Progenitor cell of endocrine pancreas (in vitro differentiated cells): ENCODE measurements at regions not wholly inside any gene's neighbourhood (a gene's known extent, or its start where the extent isn't known, plus 50 kb on each side); places are given as distances from the start of the nearest gene placed in this dataset.

Source experiments
- DNase-seq: peaks from one replicate; pipeline ENCODE4 v3.0.0; 2021; ENCODE audit warnings: low spot score; ENCODE audit not compliant: unreplicated experiment
- H3K27ac Mint-ChIP-seq: 2 replicates; pipeline ENCODE4 v1.8.0; 2021; ENCODE audit warnings: mild to moderate bottlenecking, moderate library complexity, mixed read lengths
- H3K27me3 Mint-ChIP-seq: 2 replicates; pipeline ENCODE4 v1.8.0; 2021; ENCODE audit warnings: mixed read lengths
- H3K36me3 Mint-ChIP-seq: 2 replicates; pipeline ENCODE4 v1.8.0; 2022; ENCODE audit warnings: mixed read lengths; ENCODE audit not compliant: insufficient read depth
- H3K4me1 Mint-ChIP-seq: 2 replicates; pipeline ENCODE4 v1.8.0; 2021; ENCODE audit warnings: low read depth, mixed read lengths
- H3K4me3 Mint-ChIP-seq: 2 replicates; pipeline ENCODE4 v1.8.0; 2021; ENCODE audit warnings: low read depth, mild to moderate bottlenecking, moderate library complexity, mixed read lengths
- H3K9me3 Mint-ChIP-seq: 2 replicates; pipeline ENCODE4 v1.8.0; 2021; ENCODE audit warnings: low read depth, mixed read lengths
- TF ChIP-seq, protein P1 (sequence below): fragments of 200-600 bp; sonication (generic); IDR thresholded peaks from one replicate; pipeline ENCODE4 v1.5.0; 2021; ENCODE audit warnings: antibody characterized with exemption, mild to moderate bottlenecking; ENCODE audit not compliant: unreplicated experiment

DNA sequence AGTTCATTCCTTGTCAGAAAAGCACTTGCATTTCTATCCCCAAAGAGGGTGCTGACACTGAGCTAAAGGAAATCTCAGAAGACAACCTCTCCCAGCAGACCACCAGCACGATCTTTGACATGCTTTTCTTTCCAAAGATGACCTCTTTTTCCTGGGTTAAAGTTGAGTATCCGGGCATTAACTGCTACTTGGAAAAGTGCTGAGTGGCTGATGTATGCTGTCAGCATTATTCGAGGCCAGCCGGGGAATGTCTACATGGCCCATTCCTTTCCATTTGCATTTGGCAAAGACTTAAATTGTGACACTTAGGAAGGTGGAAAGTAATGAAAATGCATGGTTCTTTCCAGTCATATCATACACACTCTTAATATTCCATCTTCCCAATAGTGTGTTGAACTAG, 90.6 kb upstream of the SKAP2 start:
- no peaks in the 10 kb centered on the region for H3K27me3 Mint-ChIP-seq
- H3K36me3 Mint-ChIP-seq, result no peaks in the 10 kb centered on the region
- H3K4me1 Mint-ChIP-seq, result no peaks in the 10 kb centered on the region
- no peak for DNase-seq
- H3K4me3 Mint-ChIP-seq, result no peak overlapping the region
- TF ChIP-seq, protein P1, sequence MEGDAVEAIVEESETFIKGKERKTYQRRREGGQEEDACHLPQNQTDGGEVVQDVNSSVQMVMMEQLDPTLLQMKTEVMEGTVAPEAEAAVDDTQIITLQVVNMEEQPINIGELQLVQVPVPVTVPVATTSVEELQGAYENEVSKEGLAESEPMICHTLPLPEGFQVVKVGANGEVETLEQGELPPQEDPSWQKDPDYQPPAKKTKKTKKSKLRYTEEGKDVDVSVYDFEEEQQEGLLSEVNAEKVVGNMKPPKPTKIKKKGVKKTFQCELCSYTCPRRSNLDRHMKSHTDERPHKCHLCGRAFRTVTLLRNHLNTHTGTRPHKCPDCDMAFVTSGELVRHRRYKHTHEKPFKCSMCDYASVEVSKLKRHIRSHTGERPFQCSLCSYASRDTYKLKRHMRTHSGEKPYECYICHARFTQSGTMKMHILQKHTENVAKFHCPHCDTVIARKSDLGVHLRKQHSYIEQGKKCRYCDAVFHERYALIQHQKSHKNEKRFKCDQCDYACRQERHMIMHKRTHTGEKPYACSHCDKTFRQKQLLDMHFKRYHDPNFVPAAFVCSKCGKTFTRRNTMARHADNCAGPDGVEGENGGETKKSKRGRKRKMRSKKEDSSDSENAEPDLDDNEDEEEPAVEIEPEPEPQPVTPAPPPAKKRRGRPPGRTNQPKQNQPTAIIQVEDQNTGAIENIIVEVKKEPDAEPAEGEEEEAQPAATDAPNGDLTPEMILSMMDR, result no peak
- H3K9me3 Mint-ChIP-seq, result no peaks in the 10 kb centered on the region
- no peak overlapping the region for H3K27ac Mint-ChIP-seq

DNA sequence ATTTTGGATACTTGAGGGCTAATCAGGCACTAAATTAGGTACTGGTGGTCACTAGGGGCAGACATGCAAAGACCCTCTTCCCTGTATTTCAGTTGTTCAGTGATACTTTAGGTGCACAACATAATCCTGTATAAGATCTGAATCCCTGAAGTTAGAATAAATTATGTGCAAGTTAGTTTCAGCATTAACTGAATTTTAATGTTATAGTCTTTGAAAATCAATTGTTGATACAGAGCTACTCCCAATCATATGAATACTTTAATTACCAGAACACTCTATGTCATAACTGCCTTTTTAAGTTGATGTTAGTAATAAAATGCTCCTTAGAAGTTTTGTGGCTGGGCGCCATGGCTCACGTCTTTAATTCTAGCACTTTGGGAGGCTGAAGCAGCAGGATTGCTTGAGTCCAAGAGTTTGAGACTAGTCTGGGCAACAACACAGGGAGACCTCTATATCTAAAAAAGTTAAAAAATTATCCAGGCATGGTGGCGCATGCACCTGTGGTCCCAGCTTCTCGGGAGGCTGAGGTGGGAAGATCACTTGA, 87.1 kb upstream of the SKAP2 start:
- no peaks in the 10 kb centered on the region for H3K27me3 Mint-ChIP-seq
- no peaks in the 10 kb centered on the region for H3K36me3 Mint-ChIP-seq
- H3K4me1 Mint-ChIP-seq, result peaks cover 16% of the 10 kb centered on the region
- H3K27ac Mint-ChIP-seq, result no peak overlapping the region
- TF ChIP-seq, protein P1, result no peak
- no peak overlapping the region for H3K4me3 Mint-ChIP-seq
- DNase-seq, result no peak
- H3K9me3 Mint-ChIP-seq, result no peaks in the 10 kb centered on the region

DNA sequence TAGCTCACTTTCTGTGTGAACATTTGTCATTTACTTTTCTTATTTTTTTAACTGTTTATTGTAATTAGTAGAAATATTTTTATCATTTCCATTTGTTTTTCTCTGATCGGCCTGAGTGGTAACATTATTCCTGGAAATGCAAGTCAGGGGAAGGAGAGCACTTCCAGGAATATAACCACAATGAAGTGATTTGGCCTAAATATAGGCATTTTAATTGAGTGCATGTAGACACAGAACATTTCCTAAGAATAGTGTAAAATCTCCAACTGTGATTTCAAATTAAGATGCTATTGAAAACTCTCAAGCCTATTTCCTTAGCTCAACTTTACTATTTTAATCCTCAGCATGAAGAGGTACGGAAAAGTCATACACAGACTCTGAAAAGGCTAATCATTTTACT, 86.5 kb upstream of the SKAP2 start:
- H3K4me3 Mint-ChIP-seq, result no peak overlapping the region
- H3K9me3 Mint-ChIP-seq, result no peaks in the 10 kb centered on the region
- DNase-seq, result no peak
- no peak overlapping the region for H3K27ac Mint-ChIP-seq
- H3K27me3 Mint-ChIP-seq, result no peaks in the 10 kb centered on the region
- TF ChIP-seq, protein P1, result no peak
- H3K36me3 Mint-ChIP-seq, result no peaks in the 10 kb centered on the region
- peaks cover 16% of the 10 kb centered on the region for H3K4me1 Mint-ChIP-seq

DNA sequence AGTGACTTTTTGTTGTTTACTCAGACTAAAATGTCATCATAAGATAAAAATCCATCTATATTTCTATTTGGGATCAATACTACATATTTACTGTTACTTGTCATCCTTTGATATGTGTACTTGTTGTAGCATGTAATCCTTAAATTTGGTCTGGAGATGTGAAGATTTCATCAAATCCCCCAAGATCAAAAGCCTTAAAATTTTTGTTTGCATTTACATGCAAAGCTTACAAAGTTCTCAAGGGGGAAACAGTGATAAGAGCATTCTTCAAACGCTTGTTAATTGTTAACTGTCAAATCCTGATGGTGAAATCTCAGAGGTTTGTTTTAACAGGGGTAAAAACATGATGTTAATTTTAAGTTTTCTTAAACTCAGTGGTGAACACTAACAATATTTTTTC, 84.9 kb upstream of the SKAP2 start:
- Mint-ChIP-seq H3K27me3 (no peaks in the 10 kb centered on the region), H3K36me3 (no peaks in the 10 kb centered on the region), H3K4me1 (peaks cover 16% of the 10 kb centered on the region), H3K27ac (no peak overlapping the region), H3K9me3 (no peaks in the 10 kb centered on the region), H3K4me3 (no peak overlapping the region)
- no peak for DNase-seq
- TF ChIP-seq, protein P1, result no peak

DNA sequence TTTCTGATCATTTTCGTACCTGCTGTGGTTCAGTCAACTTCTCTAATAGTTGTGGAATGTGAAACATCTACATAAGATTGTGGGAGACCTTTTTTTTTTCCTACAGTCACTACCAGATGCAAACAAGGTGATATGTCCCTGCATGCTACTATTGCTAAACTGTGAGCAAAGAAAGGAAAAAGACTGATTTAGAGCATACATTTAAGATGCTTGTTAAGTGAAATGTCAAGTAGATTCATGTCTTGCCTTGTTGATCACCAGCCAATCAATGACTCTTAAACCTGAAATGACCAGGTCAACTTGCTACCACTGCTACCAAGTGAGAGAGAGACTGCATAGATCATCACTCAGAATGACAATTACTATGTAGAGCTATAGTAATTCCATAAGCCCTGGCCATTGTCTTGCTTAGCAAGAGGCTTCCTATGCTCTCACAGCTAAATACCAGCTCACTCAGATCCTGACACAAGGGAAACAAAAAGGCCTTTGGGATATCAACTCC, 84.3 kb upstream of the SKAP2 start:
- H3K27ac Mint-ChIP-seq, result no peak overlapping the region
- H3K4me3 Mint-ChIP-seq, result no peak overlapping the region

More for the DNA sequence above, 84.3 kb upstream of the SKAP2 start:
- no peak for DNase-seq
- no peaks in the 10 kb centered on the region for H3K9me3 Mint-ChIP-seq
- no peaks in the 10 kb centered on the region for H3K27me3 Mint-ChIP-seq
- TF ChIP-seq, protein P1, result no peak
- H3K4me1 Mint-ChIP-seq, result peaks cover 16% of the 10 kb centered on the region
- no peaks in the 10 kb centered on the region for H3K36me3 Mint-ChIP-seq
